ENCODE measurements at regions not wholly inside any gene's neighbourhood (a gene's known extent, or its start where the extent isn't known, plus 50 kb on each side); places are given as distances from the start of the nearest gene placed in this dataset.

- POLR2A ChIA-PET = no interaction called here
- CTCF ChIA-PET = interaction anchor here (0.7 kb wide), 1 partner anchor 19 kb away, joined by 3 read pairs; no protein-coding TSS in a partner anchor
- H3K27ac ChIP-seq (ENCODE audit: insufficient read depth, low read depth, low read length) = no peak overlapping the region
- no peaks in the 10 kb centered on the region for H3K36me3 ChIP-seq (ENCODE audit: control insufficient read depth in 2 of 2, extremely low read depth in 1 of 2, insufficient read depth in 2 of 2, low read length in 2 of 2)
- H3K27me3 ChIP-seq (ENCODE audit: control insufficient read depth in 2 of 2, insufficient read depth in 2 of 2, low read length in 2 of 2) = no peaks in the 10 kb centered on the region
- TF ChIP-seq MAX (IDR thresholded peaks at IDR 0.05; ENCODE audit: insufficient read depth, insufficient read length) (no peak), MYC (IDR thresholded peaks at IDR 0.05; ENCODE audit: low read depth, low read length) (no peak), GATA2 (IDR thresholded peaks at IDR 0.05; ENCODE audit: insufficient read depth, insufficient read length, low read depth, low read length) (no peak), JUN (IDR thresholded peaks at IDR 0.05; ENCODE audit: borderline replicate concordance, insufficient read depth, insufficient read length, low read depth) (no peak), EZH2 (IDR thresholded peaks at IDR 0.05; ENCODE audit: borderline replicate concordance, low read depth, low read length, severe bottlenecking) (no peak), POLR2AphosphoS5 (IDR thresholded peaks at IDR 0.05; ENCODE audit: insufficient read depth, low read depth, low read length) (no peak), CTCF (IDR thresholded peaks at IDR 0.05; ENCODE audit: extremely low read depth in 1 of 2, insufficient read depth in 1 of 2, low read depth in 1 of 2, low read length in 2 of 2) (no peak), FOS (IDR thresholded peaks at IDR 0.05; ENCODE audit: borderline replicate concordance, insufficient read depth, low read length) (no peak), POLR2A (IDR thresholded peaks at IDR 0.05; ENCODE audit: low read depth, low read length) (no peak)
- H4K20me1 ChIP-seq (replicated peaks; ENCODE audit: control insufficient read depth, extremely low read depth, insufficient read depth, low read length) = no peaks in the 10 kb centered on the region
- no peaks in the 10 kb centered on the region for H3K9me1 ChIP-seq (replicated peaks; ENCODE audit: control insufficient read depth, extremely low read depth, insufficient read depth, low read length)
- H3K9ac ChIP-seq (replicated peaks; ENCODE audit: extremely low read depth, insufficient read depth, low read length) = no peak overlapping the region
- no peak overlapping the region for H2AFZ ChIP-seq (ENCODE audit: low read depth, low read length)
- H3K4me3 ChIP-seq (replicated peaks in 1 of 3; ENCODE audit: insufficient read depth in 1 of 3, low read depth in 1 of 3, low read length in 3 of 3) = no peak overlapping the region
- H3K4me2 ChIP-seq (ENCODE audit: insufficient read depth, low read length) = no peak overlapping the region
- H3K4me1 ChIP-seq (ENCODE audit: control insufficient read depth, extremely low read depth, insufficient read depth, low read length) = no peaks in the 10 kb centered on the region
- no peaks in the 10 kb centered on the region for H3K9me3 ChIP-seq (replicated peaks; ENCODE audit: control insufficient read depth, insufficient read depth, low read length)
- no peak for DNase-seq (ENCODE audit: low read depth, low spot score)
- intact Hi-C loops (cut with micrococcal nuclease) (no loop called here), dilution Hi-C loops (cut with MboI; ENCODE audit: extremely low pct_ligation_motif_present, low sequenced_read_pairs) (no loop called here)
- no TSS peak for BruUV-seq (replicated peaks)
- no peaks in the 10 kb centered on the region for H3K79me2 ChIP-seq (ENCODE audit: control insufficient read depth, insufficient read depth, low read length)
- no peak for FAIRE-seq
These were observed 83.6 kb downstream of the HTR5A start for GRCh38 chr7:155153676-155154075.
